SK-N-MC (cell line): ENCODE measurements at regions not wholly inside any gene's neighbourhood (a gene's known extent, or its start where the extent isn't known, plus 50 kb on each side); places are given as distances from the start of the nearest gene placed in this dataset.
"Not testable (repeated sequence)": the region's sequence is repeated elsewhere in the genome, so short reads cannot be mapped to it uniquely, and the experiment has no call there.

Experiments used
- DNase-seq: peaks from one replicate; pipeline ENCODE4 v3.0.0-alpha.2; 2011; ENCODE audit warnings: low read depth, low spot score
- H3K27ac ChIP-seq: fragments of 200-600 bp; sonication (generic); 2 replicates; pipeline ENCODE4 v1.5.1; 2016; ENCODE audit warnings: mixed run types
- H3K36me3 ChIP-seq: fragments of 200-600 bp; sonication (generic); 2 replicates; pipeline ENCODE4 v1.6.1; 2017; ENCODE audit warnings: antibody characterized with exemption, low read length, mixed read lengths; ENCODE audit not compliant: insufficient read depth
- H3K4me3 ChIP-seq: fragments of 200-600 bp; sonication (generic); 2 replicates; pipeline ENCODE4 v1.5.1; 2016
- H3K9ac ChIP-seq: fragments of 200-600 bp; sonication (generic); 2 replicates; pipeline ENCODE4 v1.8.0; 2017; ENCODE audit warnings: mixed run types, mixed read lengths; ENCODE audit not compliant: insufficient read length
- H3K9me3 ChIP-seq: fragments of 200-600 bp; sonication (generic); 2 replicates; pipeline ENCODE4 v1.6.1; 2017; ENCODE audit warnings: low read depth, mild to moderate bottlenecking, antibody characterized with exemption, low read length, moderate library complexity, mixed read lengths
- EZH2 ChIP-seq: fragments of 200-600 bp; sonication (generic); IDR thresholded peaks from one replicate; pipeline ENCODE4 v1.6.1; 2017; ENCODE audit warnings: antibody characterized with exemption
- FOXP2 ChIP-seq: optimal IDR thresholded peaks from 2 replicates; pipeline ENCODE3; 2011; ENCODE audit warnings: mild to moderate bottlenecking, moderate library complexity; ENCODE audit not compliant: insufficient read depth; ENCODE audit errors: extremely low read length, control extremely low read depth
- POLR2AphosphoS5 ChIP-seq: IDR thresholded peaks from 2 replicates; pipeline ENCODE4 v1.6.1; 2012; ENCODE audit warnings: mild to moderate bottlenecking, low read depth, low read length, borderline replicate concordance

- no peaks in the 10 kb centered on the region for H3K36me3 ChIP-seq
- TF ChIP-seq FOXP2 (no peak), EZH2 (no peak), POLR2AphosphoS5 (no peak)
- H3K9me3 ChIP-seq, result no peaks in the 10 kb centered on the region
- no peak overlapping the region for H3K9ac ChIP-seq
- H3K4me3 ChIP-seq, result no peak overlapping the region
- no peak overlapping the region for H3K27ac ChIP-seq
- no peak for DNase-seq
Observed at GRCh38 chr5:67548520-67549295, 352.1 kb upstream of the CD180 start.

- Histone ChIP-seq H3K9ac (no peak overlapping the region), H3K4me3 (no peak overlapping the region), H3K9me3 (no peaks in the 10 kb centered on the region), H3K36me3 (no peaks in the 10 kb centered on the region), H3K27ac (no peak overlapping the region)
- no peak for DNase-seq
- TF ChIP-seq POLR2AphosphoS5 (no peak), EZH2 (no peak)
Observed at GRCh38 chr5:67547682-67548081, 351.1 kb upstream of the CD180 start.

DNA sequence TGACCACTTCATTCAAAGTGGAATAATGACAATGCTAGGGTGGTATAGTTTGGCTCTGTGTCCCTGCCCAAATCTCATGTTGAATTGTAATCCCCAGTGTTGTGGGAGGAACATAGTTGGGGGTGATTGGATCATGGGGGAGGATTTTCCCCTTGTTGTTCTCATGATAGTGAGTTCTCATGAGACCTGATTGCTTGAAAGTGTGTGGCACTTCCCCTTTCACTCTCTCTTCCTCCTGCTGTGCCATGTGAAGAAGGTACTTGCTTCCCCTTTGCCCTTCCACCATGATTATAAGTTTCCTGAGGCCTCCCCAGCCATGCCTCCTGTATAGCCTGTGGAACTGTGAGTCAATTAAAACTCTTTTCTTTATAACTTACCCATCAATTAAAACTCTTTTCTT, 348.3 kb upstream of the CD180 start:
- H3K36me3 ChIP-seq, DNase-seq, H3K4me3 ChIP-seq, H3K27ac ChIP-seq, H3K9me3 ChIP-seq, H3K9ac ChIP-seq: not testable (repeated sequence)

- TF ChIP-seq EZH2 (no peak), FOXP2 (no peak), POLR2AphosphoS5 (no peak)
- no peak for DNase-seq
- no peak overlapping the region for H3K9ac ChIP-seq
Observed at GRCh38 chr5:67543720-67544270, 347.2 kb upstream of the CD180 start.

DNA sequence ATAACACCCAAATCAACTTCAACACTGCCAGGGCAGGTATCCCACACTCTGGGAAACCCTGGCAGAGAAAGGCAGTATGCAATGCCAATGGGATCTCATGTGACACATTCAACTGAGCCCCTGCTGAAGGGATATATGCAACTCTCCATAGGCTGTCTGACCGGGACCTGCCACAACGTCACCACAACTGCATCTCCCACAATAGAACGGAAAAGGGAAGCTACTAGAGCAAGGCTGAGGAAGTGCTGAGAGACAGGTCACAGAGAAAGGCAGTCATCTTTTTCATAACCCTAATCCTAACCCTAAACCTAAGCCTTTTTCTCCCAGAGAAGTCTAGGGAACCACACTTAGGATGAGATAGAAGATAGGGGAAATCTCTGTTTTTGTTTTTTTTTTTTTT, 345.9 kb upstream of the CD180 start:
- H3K4me3 ChIP-seq, result no peak overlapping the region
- H3K36me3 ChIP-seq, result no peaks in the 10 kb centered on the region
- no peak overlapping the region for H3K9ac ChIP-seq
- TF ChIP-seq FOXP2, result no peak
- TF ChIP-seq POLR2AphosphoS5, result no peak
- TF ChIP-seq EZH2, result no peak
- no peak for DNase-seq
- H3K9me3 ChIP-seq, result no peaks in the 10 kb centered on the region
- no peak overlapping the region for H3K27ac ChIP-seq

More at GRCh38 chr5:67543720-67544270, 347.2 kb upstream of the CD180 start:
- Histone ChIP-seq H3K9me3 (no peaks in the 10 kb centered on the region), H3K4me3 (no peak overlapping the region), H3K36me3 (no peaks in the 10 kb centered on the region), H3K27ac (no peak overlapping the region)

- no peak for TF ChIP-seq FOXP2
- TF ChIP-seq POLR2AphosphoS5, result no peak
- no peak for TF ChIP-seq EZH2
- H3K27ac ChIP-seq, result no peak overlapping the region
- no peaks in the 10 kb centered on the region for H3K36me3 ChIP-seq
- H3K9ac ChIP-seq, result no peak overlapping the region
- DNase-seq, result no peak
- H3K4me3 ChIP-seq, result no peak overlapping the region
- H3K9me3 ChIP-seq, result no peaks in the 10 kb centered on the region
Observed at GRCh38 chr5:67541875-67542274, 345.3 kb upstream of the CD180 start.

GRCh38 chr5:67538855-67539506, 342.4 kb upstream of the CD180 start:
- Histone ChIP-seq H3K36me3 (no peaks in the 10 kb centered on the region), H3K4me3 (no peak overlapping the region), H3K9ac (no peak overlapping the region), H3K27ac (no peak overlapping the region), H3K9me3 (no peaks in the 10 kb centered on the region)
- DNase-seq, result no peak
- TF ChIP-seq POLR2AphosphoS5, result no peak
- TF ChIP-seq FOXP2, result no peak

DNA sequence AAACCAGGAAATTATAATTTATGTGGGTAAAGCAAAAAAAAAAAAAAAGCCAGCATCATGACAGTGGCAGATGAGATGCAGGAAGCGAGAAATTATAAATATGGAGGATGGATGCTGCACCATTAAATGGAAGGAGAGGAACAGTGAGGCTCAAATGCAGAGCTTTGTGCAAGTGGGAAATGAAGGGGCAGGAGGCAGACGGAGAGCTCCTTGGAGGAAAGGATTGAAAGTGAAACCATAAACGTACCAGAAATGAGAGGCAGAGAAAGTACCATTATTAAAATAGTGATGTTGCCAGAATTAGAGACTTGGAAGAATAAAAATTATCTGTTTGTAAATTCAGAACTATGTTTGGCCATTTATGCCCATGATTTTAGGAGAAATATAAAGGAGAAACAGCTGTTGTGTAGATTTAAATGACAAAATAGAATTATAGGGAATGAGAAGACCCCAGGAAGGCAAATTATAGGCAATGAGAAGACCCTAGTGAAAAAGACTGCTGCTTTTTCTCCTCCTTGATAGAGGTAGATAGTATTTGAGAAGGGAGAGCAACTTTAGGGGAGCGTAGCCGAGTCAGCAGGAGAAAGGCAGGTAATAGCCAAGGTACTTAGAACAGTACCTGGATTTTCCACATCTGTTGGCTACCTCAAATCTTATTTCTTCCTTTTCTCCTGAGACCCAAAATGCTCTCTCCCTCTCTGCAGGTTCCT, 341.0 kb upstream of the CD180 start:
- H3K9me3 ChIP-seq, result no peaks in the 10 kb centered on the region
- TF ChIP-seq POLR2AphosphoS5 (no peak), FOXP2 (no peak), EZH2 (no peak)
- no peak overlapping the region for H3K9ac ChIP-seq
- no peak overlapping the region for H3K4me3 ChIP-seq
- no peaks in the 10 kb centered on the region for H3K36me3 ChIP-seq
- DNase-seq, result no peak
- H3K27ac ChIP-seq, result no peak overlapping the region

DNA sequence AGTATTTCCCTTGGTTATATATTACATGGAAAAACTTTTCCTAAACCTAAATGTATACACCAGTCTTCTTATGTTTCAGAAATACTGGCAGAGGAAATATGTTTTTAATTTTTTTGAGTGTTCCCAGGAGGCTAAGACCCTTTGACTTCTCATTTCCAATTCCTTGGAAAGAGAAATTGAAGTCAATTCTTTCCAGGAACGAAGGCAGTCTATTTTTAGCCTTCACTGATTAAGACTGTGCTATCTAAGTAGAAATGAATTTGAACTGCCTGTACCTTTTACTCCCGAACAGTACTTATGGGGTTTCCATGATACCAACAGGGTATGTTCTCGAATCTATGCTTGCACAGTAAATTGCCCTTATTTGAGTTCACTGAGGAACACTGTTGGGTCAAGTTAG, 340.3 kb upstream of the CD180 start:
- H3K9ac ChIP-seq, result no peak overlapping the region
- no peak for DNase-seq
- no peak for TF ChIP-seq POLR2AphosphoS5
- no peak for TF ChIP-seq FOXP2
- no peak for TF ChIP-seq EZH2
- H3K36me3 ChIP-seq, result no peaks in the 10 kb centered on the region
- H3K4me3 ChIP-seq, result no peak overlapping the region
- H3K27ac ChIP-seq, result no peak overlapping the region
- no peaks in the 10 kb centered on the region for H3K9me3 ChIP-seq
